Erythroblast (primary cell): ENCODE measurements at regions not wholly inside any gene's neighbourhood (a gene's known extent, or its start where the extent isn't known, plus 50 kb on each side); places are given as distances from the start of the nearest gene placed in this dataset.
"Not testable (repeated sequence)": the region's sequence is repeated elsewhere in the genome, so short reads cannot be mapped to it uniquely, and the experiment has no call there.

Experiments
- GATA1 ChIP-seq: IDR thresholded peaks from 2 replicates; pipeline ENCODE4 v1.6.1; 2011; ENCODE audit warnings: low read depth, mild to moderate bottlenecking, control low read depth, low read length, moderate library complexity
- POLR2A ChIP-seq: IDR thresholded peaks from 2 replicates; pipeline ENCODE4 v1.6.1; 2011; ENCODE audit warnings: mild to moderate bottlenecking, low read length

- not testable (repeated sequence) for TF ChIP-seq POLR2A, GATA1
Measured at GRCh38 chr1:5672355-5672754, 319.9 kb downstream of the NPHP4 start.
